Heart right ventricle (tissue), 16 donors: ENCODE measurements at regions not wholly inside any gene's neighbourhood (a gene's known extent, or its start where the extent isn't known, plus 50 kb on each side); places are given as distances from the start of the nearest gene placed in this dataset.

Experiments
- ATAC-seq, 8 donors: fragments of 200-7000 bp; cut with Tn5 transposase; one replicate each; pipeline ENCODE4 v1.9.1; 2020; ENCODE audit warnings: mild to moderate bottlenecking in 8 of 8, moderate library complexity in 8 of 8, moderate number of reproducible peaks in 1 of 8
- DNase-seq, 2 donors: peaks; one replicate each; pipeline ENCODE4 v3.0.0-alpha.2; 2020
- H3K27ac ChIP-seq, 10 donors: fragments of 200-600 bp; sonication (generic) in 2 of 10; one replicate each; pipeline versions ENCODE4 v1.5.0 to v1.8.0; 2020 to 2022; ENCODE audit warnings: mild to moderate bottlenecking in 3 of 10
- H3K27me3 ChIP-seq, 7 donors: fragments of 200-600 bp; one replicate each; pipeline ENCODE4 v1.8.0; 2021 to 2022; ENCODE audit warnings: mild to moderate bottlenecking in 2 of 7
- H3K36me3 ChIP-seq, 9 donors: fragments of 200-600 bp; sonication (generic) in 1 of 9; one replicate each; pipeline versions ENCODE4 v1.5.0 to v1.8.0; 2020 to 2022; ENCODE audit warnings: mild to moderate bottlenecking in 2 of 9
- H3K4me1 ChIP-seq, 9 donors: fragments of 200-600 bp; sonication (generic) in 1 of 9; one replicate each; pipeline versions ENCODE4 v1.5.0 to v1.8.0; 2020 to 2022; ENCODE audit warnings: mild to moderate bottlenecking in 4 of 9
- H3K4me3 ChIP-seq, 10 donors: fragments of 200-600 bp; sonication (generic) in 2 of 10; one replicate each; pipeline versions ENCODE4 v1.5.0 to v1.8.0; 2020 to 2022; ENCODE audit warnings: mild to moderate bottlenecking in 7 of 10, moderate library complexity in 2 of 10
- H3K9me3 ChIP-seq, 11 donors: fragments of 200-600 bp in 10 of 11; sonication (generic) in 2 of 11; one replicate each; pipeline versions ENCODE4 v1.5.0 to v1.8.0; 2013 to 2022; ENCODE audit warnings: mild to moderate bottlenecking in 2 of 11, control low read depth in 1 of 11, moderate library complexity in 1 of 11
- CTCF ChIP-seq, 9 donors: fragments of 200-600 bp; sonication (generic) in 2 of 9; IDR thresholded peaks; one replicate each; pipeline versions ENCODE4 v1.5.0 to v1.8.0; 2021 to 2022; ENCODE audit warnings: antibody characterized with exemption in 9 of 9, mild to moderate bottlenecking in 5 of 9, moderate library complexity in 1 of 9
- WGBS, 2 donors: extraction: QIAGEN DNeasy Blood & Tissue Kit; methylation state at CpG; one replicate each; pipeline ENCODE4 v1.1.7; 2013; ENCODE audit warnings: inconsistent platforms in 1 of 2; 5-methylcytosine and 5-hydroxymethylcytosine counted together
- intact Hi-C, 10 donors: fragments of 100-400 bp; cut with DNase I; formaldehyde crosslinking; loops; one replicate each; pipeline versions ENCODE4 v1.11.1 to v1.14.2; 2022
- donor health status: Arrhythmogenic right ventricular cardiomyopathy.
- donor health status: ischemic (EF 13 %, LVEDD 7.1; RV severe dilation, severe dysfunction).
- donor health status: healthy with polysubstance abuse.
- donor health status: DM: no; HTN: yes; CAD: no.
- donor health status: DM: no; HTN: no; CAD: no.
- donor health status: ischemic (EF 25% LVEDD 6.9; RV normal size, moderate dysfunction).
- donor health status: ischemic (EF 25% LVEDD 5.7; RV mildly dilated, moderate dysfunction).
- donor health status: healthy.
- donor health status: DM: yes; HTN: yes; CAD: no.
- donor health status: Ischemic cardiomyopathy.
- donor health status: ischemic (EF 35%, LVEDD 5.7; RV mildly dilated, moderate dysfunction).
- donor health status: nonischemic (EF 11% LVEDD 7.7; RV severe dilation, severe dysfunction).
- donor health status: DM: yes; HTN: yes; CAD: no.
- donor health status: PGD.
- donor health status: ischemic (EF 29% LVEDD 5.4; RV normal size, mild dysfunction).
- donor health status: nonischemic (EF 23%, LVEDD 6.1; RV moderate dilation, normal function).

GRCh38 chr11:104556606-104557301 is 341.5 kb downstream of the CASP12 start:
- ATAC-seq (no peak), DNase-seq (no peak)
- no peaks in the 10 kb centered on the region for H3K36me3 ChIP-seq
- 62 to 78% methylated on average over 4 of the region's 4 CpGs for WGBS, 2 donors
- no peaks in the 10 kb centered on the region for H3K4me1 ChIP-seq
- no peak for TF ChIP-seq CTCF (IDR thresholded peaks at IDR 0.05)
- intact Hi-C loops: no loop called here
- no peak overlapping the region for H3K4me3 ChIP-seq
- no peaks in the 10 kb centered on the region for H3K9me3 ChIP-seq
- H3K27me3 ChIP-seq: peaks cover 0 to 12% (median 0%) of the 10 kb centered on the region in 7 donors
- no peak overlapping the region for H3K27ac ChIP-seq

- H3K9me3 ChIP-seq: no peaks in the 10 kb centered on the region
- no peak overlapping the region for H3K27ac ChIP-seq
- no peaks in the 10 kb centered on the region for H3K27me3 ChIP-seq
- no peak overlapping the region for H3K4me3 ChIP-seq
- WGBS, 2 donors: 78 to 81% methylated on average over 1 of the region's 1 CpG
- no peaks in the 10 kb centered on the region for H3K36me3 ChIP-seq
- intact Hi-C loops: no loop called here
- H3K4me1 ChIP-seq: no peaks in the 10 kb centered on the region
- TF ChIP-seq CTCF (IDR thresholded peaks at IDR 0.05): no peak
- DNase-seq: no peak
- ATAC-seq: no peak
Measured at GRCh38 chr11:104549019-104549418, 349.2 kb downstream of the CASP12 start.

- TF ChIP-seq CTCF (IDR thresholded peaks at IDR 0.05): no peak
- no peaks in the 10 kb centered on the region for H3K9me3 ChIP-seq
- H3K27me3 ChIP-seq: no peaks in the 10 kb centered on the region
- H3K36me3 ChIP-seq: no peaks in the 10 kb centered on the region
- H3K27ac ChIP-seq: no peak overlapping the region
- DNase-seq: no peak
- ATAC-seq: no peak
- no peak overlapping the region for H3K4me3 ChIP-seq
- WGBS, 2 donors: 95 to 96% methylated on average over 3 of the region's 3 CpGs
- intact Hi-C loops: no loop called here
- no peaks in the 10 kb centered on the region for H3K4me1 ChIP-seq
Measured at GRCh38 chr11:104547996-104548661, 350.1 kb downstream of the CASP12 start.

- no peak for ATAC-seq
- WGBS, 2 donors: 95 to 96% methylated on average over 2 of the region's 2 CpGs
- no peak for TF ChIP-seq CTCF (IDR thresholded peaks at IDR 0.05)
- no peak overlapping the region for H3K4me3 ChIP-seq
- H3K27ac ChIP-seq: no peak overlapping the region
- no peaks in the 10 kb centered on the region for H3K9me3 ChIP-seq
- DNase-seq: no peak
- no peaks in the 10 kb centered on the region for H3K36me3 ChIP-seq
- H3K27me3 ChIP-seq: no peaks in the 10 kb centered on the region
- no peaks in the 10 kb centered on the region for H3K4me1 ChIP-seq
- intact Hi-C loops: no loop called here
Measured at GRCh38 chr11:104546501-104546900, 351.8 kb downstream of the CASP12 start.
